SK-N-SH (cell line): ENCODE measurements at regions not wholly inside any gene's neighbourhood (a gene's known extent, or its start where the extent isn't known, plus 50 kb on each side); places are given as distances from the start of the nearest gene placed in this dataset.
A peak's percentile ranks its signal among the peaks of the same experiment; 100 is the strongest.

Source experiments
- CTCF ChIA-PET: fragments of 300-600, 350-600 bp; formaldehyde crosslinking; extraction: SDS; loops from one replicate; lab custom pipeline; 2021; lab: Yijun Ruan, JAX
- POLR2A ChIA-PET: fragments of 350-600 bp; sonication (Branson Sonifier 250); formaldehyde crosslinking; extraction: SDS; loops from one replicate; lab custom pipeline; 2020; ENCODE audit warnings: antibody characterized with exemption, inconsistent platforms; lab: Yijun Ruan, JAX
- DNase-seq: peaks from one replicate; pipeline ENCODE4 v3.0.0; 2012
- H2AFZ ChIP-seq: fragments of 200-600 bp; sonication (generic); 2 replicates; pipeline ENCODE4 v1.8.1; 2016; ENCODE audit warnings: antibody characterized with exemption, mild to moderate bottlenecking, low read depth
- H3F3A ChIP-seq: fragments of 200-600 bp; sonication (generic); replicated peaks from 2 replicates; pipeline ENCODE3; 2016; ENCODE audit warnings: antibody characterized with exemption, mild to moderate bottlenecking; ENCODE audit not compliant: insufficient read depth
- H3K27ac ChIP-seq, 2 experiments: fragments of 200-500 bp in 1 of 2; fragments of 200-600 bp in 1 of 2; sonication (Bioruptor generic) in 1 of 2; sonication (generic), shearing (Covaris generic) in 1 of 2; 2 replicates each; pipeline versions ENCODE4 v1.5.1 to v1.6.1; 2014 to 2016; ENCODE audit warnings: low read depth in 2 of 2, inconsistent platforms in 1 of 2, low read length in 1 of 2, mild to moderate bottlenecking in 1 of 2, mixed read lengths in 1 of 2
- H3K27me3 ChIP-seq: fragments of 200-600 bp; sonication (generic), shearing (Covaris generic); 2 replicates; pipeline ENCODE4 v1.6.1; 2016; ENCODE audit warnings: mixed run types; ENCODE audit not compliant: insufficient read depth
- H3K36me3 ChIP-seq, 2 experiments: fragments of 200-500 bp in 1 of 2; fragments of 200-600 bp in 1 of 2; sonication (Bioruptor generic) in 1 of 2; sonication (generic) in 1 of 2; replicated peaks in 1 of 2; 2 replicates each; pipeline versions ENCODE3 to v1.5.1; 2014 to 2016; ENCODE audit warnings: low read length in 1 of 2, mild to moderate bottlenecking in 1 of 2; ENCODE audit not compliant: insufficient read depth in 2 of 2, control insufficient read depth in 1 of 2
- H3K4me1 ChIP-seq, 2 experiments: fragments of 200-500 bp in 1 of 2; fragments of 200-600 bp in 1 of 2; sonication (Bioruptor generic) in 1 of 2; sonication (generic), shearing (Covaris generic) in 1 of 2; 2 replicates each; pipeline versions ENCODE4 v1.5.1 to v1.6.1; 2014 to 2016; ENCODE audit warnings: low read depth in 1 of 2, low read length in 1 of 2, mixed run types in 1 of 2; ENCODE audit not compliant: insufficient read depth in 2 of 2, control insufficient read depth in 1 of 2
- H3K4me2 ChIP-seq: fragments of 200-600 bp; sonication (generic), shearing (Covaris generic); 2 replicates; pipeline ENCODE4 v1.6.1; 2017; ENCODE audit warnings: mixed run types
- H3K4me3 ChIP-seq, 2 experiments: fragments of 200-500 bp in 1 of 2; fragments of 200-600 bp in 1 of 2; sonication (Bioruptor generic) in 1 of 2; sonication (generic), shearing (Covaris generic) in 1 of 2; 2 replicates each; pipeline versions ENCODE4 v1.5.1 to v1.8.1; 2014 to 2016; ENCODE audit warnings: low read depth in 2 of 2, inconsistent platforms in 1 of 2, low read length in 1 of 2, mild to moderate bottlenecking in 1 of 2, mixed read lengths in 1 of 2, moderate library complexity in 1 of 2
- H3K79me2 ChIP-seq: fragments of 200-600 bp; sonication (generic); 2 replicates; pipeline ENCODE4 v1.8.1; 2017; ENCODE audit warnings: mild to moderate bottlenecking; ENCODE audit not compliant: insufficient read depth
- H3K9ac ChIP-seq: fragments of 200-600 bp; sonication (generic); 2 replicates; pipeline ENCODE4 v1.6.1; 2017; ENCODE audit warnings: mixed run types
- H3K9me2 ChIP-seq: fragments of 200-600 bp; sonication (generic); 2 replicates; pipeline ENCODE4 v1.6.1; 2017; ENCODE audit warnings: mixed run types
- H3K9me3 ChIP-seq: fragments of 200-600 bp; sonication (generic); 2 replicates; pipeline ENCODE4 v1.6.1; 2017; ENCODE audit warnings: mixed run types, mild to moderate bottlenecking, moderate library complexity
- H4K20me1 ChIP-seq: fragments of 200-600 bp; sonication (generic); 2 replicates; pipeline ENCODE4 v1.6.1; 2017; ENCODE audit warnings: mild to moderate bottlenecking, mixed run types; ENCODE audit not compliant: insufficient read depth
- CTCF ChIP-seq: fragments of 200-600 bp; sonication (generic); IDR thresholded peaks from 2 replicates; pipeline ENCODE4 v1.6.1; 2017; ENCODE audit warnings: antibody characterized with exemption, mild to moderate bottlenecking, moderate library complexity
- EP300 ChIP-seq, 2 experiments: IDR thresholded peaks; 2 replicates each; pipeline versions ENCODE4 v1.4.0 to v1.6.1; 2012; ENCODE audit warnings: borderline replicate concordance in 1 of 2, low read depth in 1 of 2, low read length in 1 of 2
- FOSL2 ChIP-seq: IDR thresholded peaks from 2 replicates; pipeline ENCODE4 v1.4.0; 2012; ENCODE audit warnings: low read depth, mild to moderate bottlenecking, moderate library complexity, borderline replicate concordance
- GABPA ChIP-seq: IDR thresholded peaks from 2 replicates; pipeline ENCODE4 v1.4.0; 2012; ENCODE audit warnings: low read depth, mild to moderate bottlenecking
- JUND ChIP-seq: IDR thresholded peaks from 2 replicates; pipeline ENCODE4 v1.4.0; 2012
- MEF2A ChIP-seq: IDR thresholded peaks from 2 replicates; pipeline ENCODE4 v1.4.0; 2012; ENCODE audit warnings: low read depth, borderline replicate concordance
- NFIC ChIP-seq: IDR thresholded peaks from 2 replicates; pipeline ENCODE4 v1.4.0; 2012; ENCODE audit warnings: borderline replicate concordance
- PBX3 ChIP-seq: IDR thresholded peaks from 2 replicates; pipeline ENCODE4; 2012
- RCOR1 ChIP-seq: fragments of 150-350 bp; IDR thresholded peaks from 2 replicates; pipeline ENCODE4 v1.6.1; 2017; ENCODE audit warnings: antibody characterized with exemption, low read length
- whole genome bisulfite sequencing: methylation state at CpG from one replicate; pipeline ENCODE4 v1.1.6; 2017; ENCODE audit warnings: low lambda C conversion rate; 5-methylcytosine and 5-hydroxymethylcytosine counted together

- no peak for TF ChIP-seq CTCF
- 0 out of 2 replicates have a peak, but pooled peaks have one; percentile 4 for TF ChIP-seq FOSL2
- no peak for TF ChIP-seq GABPA
- no peak for TF ChIP-seq RCOR1
These were observed 508.7 kb upstream of the CITED2 start (continued) for GRCh38 chr6:139882977-139883728.

- Histone ChIP-seq H2AFZ (peak overlapping the region; percentile 38; the same call in 1 of the 2 replicates), H3K4me2 (peak overlapping the region; percentile 71), H3K27me3 (no peaks in the 10 kb centered on the region), H3K4me1 (peaks cover 0 to 37% of the 10 kb centered on the region in 2 experiments; a peak in 3 of 4 replicates), H3K9me3 (no peaks in the 10 kb centered on the region), H3K27ac (peak overlapping the region; percentile 70 to 73; a peak in 3 of 4 replicates), H3F3A (peaks cover 24% of the 10 kb centered on the region), H4K20me1 (no peaks in the 10 kb centered on the region), H3K4me3 (peak overlapping the region in 1 of 2 experiments; percentile 28; a peak in 2 of 4 replicates), H3K9me2 (no peaks in the 10 kb centered on the region), H3K36me3 (no peaks in the 10 kb centered on the region), H3K9ac (no peak overlapping the region), H3K79me2 (no peaks in the 10 kb centered on the region)
- POLR2A ChIA-PET, result no interaction called here
- TF ChIP-seq MEF2A (peak; percentile 22; the same call in 1 of the 2 replicates), NFIC (no peak; the same call in 1 of the 2 replicates), JUND (peak; percentile 28), PBX3 (peak; percentile 55; the same call in 1 of the 2 replicates), EP300 (IDR thresholded peaks at IDR 0.05; ENCODE audit: borderline replicate concordance in 1 of 2, low read depth in 1 of 2, low read length in 1 of 2) (peak in 1 of 2 experiments; percentile 46; a peak in 1 of 4 replicates), FOSL2 (peak; percentile 49; the same call in 1 of the 2 replicates), RCOR1 (no peak), CTCF (no peak)
- WGBS, result 52% methylated on average over 6 of the region's 6 CpGs
- no peak for DNase-seq
- CTCF ChIA-PET, result interaction anchor here (0.6 to 2.0 kb wide), 16 partner anchors 10 to 559 kb away, joined by 3 to 14 read pairs (median 4); no protein-coding TSS in a partner anchor
These were observed 507.8 kb upstream of the CITED2 start for GRCh38 chr6:139882234-139882633.
